ENCODE measurements at regions not wholly inside any gene's neighbourhood (a gene's known extent, or its start where the extent isn't known, plus 50 kb on each side); places are given as distances from the start of the nearest gene placed in this dataset.

DNA sequence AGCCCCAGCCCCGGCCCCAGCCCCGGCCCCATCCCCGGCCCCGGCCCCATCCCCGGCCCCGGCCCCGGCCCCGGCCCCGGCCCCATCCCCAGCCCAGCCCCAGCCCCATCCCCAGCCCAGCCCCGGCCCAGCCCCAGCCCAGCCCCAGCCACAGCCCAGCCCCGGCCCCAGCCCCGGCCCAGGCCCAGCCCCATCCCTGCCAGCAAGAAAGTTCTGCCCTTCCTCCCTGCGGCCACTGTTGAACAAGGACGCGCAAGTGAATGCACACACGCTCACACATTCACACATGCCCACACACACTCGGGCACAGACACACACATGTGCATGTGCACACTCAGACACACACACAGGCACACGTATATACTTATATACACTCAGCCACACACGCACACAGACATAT is 287.0 kb downstream of the NDUFA10 start:
- TF ChIP-seq, protein P1, sequence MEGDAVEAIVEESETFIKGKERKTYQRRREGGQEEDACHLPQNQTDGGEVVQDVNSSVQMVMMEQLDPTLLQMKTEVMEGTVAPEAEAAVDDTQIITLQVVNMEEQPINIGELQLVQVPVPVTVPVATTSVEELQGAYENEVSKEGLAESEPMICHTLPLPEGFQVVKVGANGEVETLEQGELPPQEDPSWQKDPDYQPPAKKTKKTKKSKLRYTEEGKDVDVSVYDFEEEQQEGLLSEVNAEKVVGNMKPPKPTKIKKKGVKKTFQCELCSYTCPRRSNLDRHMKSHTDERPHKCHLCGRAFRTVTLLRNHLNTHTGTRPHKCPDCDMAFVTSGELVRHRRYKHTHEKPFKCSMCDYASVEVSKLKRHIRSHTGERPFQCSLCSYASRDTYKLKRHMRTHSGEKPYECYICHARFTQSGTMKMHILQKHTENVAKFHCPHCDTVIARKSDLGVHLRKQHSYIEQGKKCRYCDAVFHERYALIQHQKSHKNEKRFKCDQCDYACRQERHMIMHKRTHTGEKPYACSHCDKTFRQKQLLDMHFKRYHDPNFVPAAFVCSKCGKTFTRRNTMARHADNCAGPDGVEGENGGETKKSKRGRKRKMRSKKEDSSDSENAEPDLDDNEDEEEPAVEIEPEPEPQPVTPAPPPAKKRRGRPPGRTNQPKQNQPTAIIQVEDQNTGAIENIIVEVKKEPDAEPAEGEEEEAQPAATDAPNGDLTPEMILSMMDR (IDR thresholded peaks at IDR 0.05), result no peak
- TF ChIP-seq ZFX (IDR thresholded peaks at IDR 0.05; ENCODE audit: borderline replicate concordance), result no peak

Measured in 22Rv1 (cell line).